ENCODE measurements at regions not wholly inside any gene's neighbourhood (a gene's known extent, or its start where the extent isn't known, plus 50 kb on each side); places are given as distances from the start of the nearest gene placed in this dataset.

DNA sequence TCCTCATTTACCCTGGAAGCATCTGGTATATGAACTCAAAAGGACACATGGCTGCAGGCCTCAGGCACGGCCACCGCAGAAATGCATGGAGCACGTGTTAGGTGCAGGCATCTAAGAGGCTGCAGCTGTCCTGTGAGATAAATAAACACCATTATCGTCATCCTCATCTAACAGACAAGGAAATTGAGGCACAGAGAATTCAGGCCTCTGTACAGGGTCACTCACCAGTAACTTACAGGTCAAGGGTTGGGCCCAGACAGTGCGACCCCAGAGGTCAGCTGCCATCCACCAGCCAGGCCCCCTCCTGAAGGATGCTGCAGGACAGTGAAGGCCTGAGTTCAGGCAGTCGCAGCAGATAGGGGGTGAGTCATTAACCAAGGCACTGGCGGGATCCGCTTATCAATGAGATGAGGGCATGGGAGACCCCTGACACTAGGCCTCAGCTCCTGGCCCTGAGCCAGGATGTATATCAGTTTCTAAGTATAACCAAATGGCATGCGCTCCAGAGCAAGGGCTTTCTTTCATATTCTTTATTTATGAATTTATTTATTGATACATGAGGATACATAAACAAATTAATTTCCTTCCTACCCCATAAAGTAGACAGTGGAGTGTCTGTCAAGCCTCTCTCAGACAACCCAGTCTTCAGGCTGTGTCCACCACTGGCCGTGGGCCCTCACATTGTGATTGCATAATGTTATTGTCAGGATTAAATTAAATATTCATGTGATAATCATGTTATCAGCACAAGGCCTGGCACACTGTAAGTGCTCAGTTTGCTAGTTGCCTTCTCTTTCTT, 316.9 kb downstream of the QKI start:
- Histone ChIP-seq H3K27me3 (ENCODE audit: control insufficient read depth in 2 of 2, insufficient read depth in 2 of 2, low read length in 2 of 2) (peaks cover 2 to 25% of the 10 kb centered on the region in 2 experiments; a peak in 3 of 5 replicates), H3K4me2 (ENCODE audit: insufficient read depth, low read length) (peak overlapping the region; percentile 6; the same call in 1 of the 2 replicates), H3K36me3 (ENCODE audit: control insufficient read depth, insufficient read depth, low read length) (no peaks in the 10 kb centered on the region), H3K27ac (ENCODE audit: extremely low read depth, low read depth, low read length) (no peak overlapping the region), H3K4me3 (no peak overlapping the region), H3K79me2 (ENCODE audit: control insufficient read depth, insufficient read depth, low read length) (no peaks in the 10 kb centered on the region), H3K9me3 (replicated peaks; ENCODE audit: control insufficient read depth, insufficient read depth, low read depth, low read length) (no peaks in the 10 kb centered on the region), H4K20me1 (replicated peaks; ENCODE audit: control insufficient read depth, insufficient read depth, low read length) (peaks cover 8% of the 10 kb centered on the region; the same call in 1 of the 2 replicates), H2AFZ (ENCODE audit: low read depth, low read length) (peak overlapping the region; percentile 1; the same call in 1 of the 2 replicates), H3K9ac (ENCODE audit: insufficient read depth in 1 of 2, low read depth in 2 of 2, low read length in 2 of 2) (no peak overlapping the region; a peak in 1 of 4 replicates), H3K9me1 (ENCODE audit: control insufficient read depth, insufficient read depth, low read length) (no peaks in the 10 kb centered on the region), H3K4me1 (replicated peaks in 1 of 2; ENCODE audit: control insufficient read depth in 2 of 2, insufficient read depth in 2 of 2, low read length in 2 of 2) (peaks cover 22% of the 10 kb centered on the region in 2 experiments; a peak in 4 of 5 replicates)
- in situ Hi-C loops (cut with MboI) = no loop called here
- 11% methylated on average over 10 of the region's 10 CpGs for WGBS (ENCODE audit: insufficient coverage, low coverage, missing lambda C conversion rate)
- CTCF ChIA-PET (ENCODE audit: low intra/inter-chr PET ratio) = no interaction called here
- peak; percentile 79 for FAIRE-seq
- peak; percentile 82 to 89 (median 84) for DNase-seq (ENCODE audit: extremely low read depth in 1 of 4, low spot score in 3 of 4)
- POLR2A ChIA-PET = interaction anchor here (0.9 kb wide), 1 partner anchor 15 kb away, joined by 3 read pairs; no protein-coding TSS in a partner anchor
- ATAC-seq = peak; percentile 58
- BruUV-seq (replicated peaks) = no TSS peak
- intact Hi-C loops (cut with micrococcal nuclease) = no loop called here
- peak; percentile 47; the same call in 1 of the 2 replicates for TF ChIP-seq NCOR1 (IDR thresholded peaks at IDR 0.05)
- TF ChIP-seq, protein P1, sequence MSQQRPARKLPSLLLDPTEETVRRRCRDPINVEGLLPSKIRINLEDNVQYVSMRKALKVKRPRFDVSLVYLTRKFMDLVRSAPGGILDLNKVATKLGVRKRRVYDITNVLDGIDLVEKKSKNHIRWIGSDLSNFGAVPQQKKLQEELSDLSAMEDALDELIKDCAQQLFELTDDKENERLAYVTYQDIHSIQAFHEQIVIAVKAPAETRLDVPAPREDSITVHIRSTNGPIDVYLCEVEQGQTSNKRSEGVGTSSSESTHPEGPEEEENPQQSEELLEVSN (IDR thresholded peaks at IDR 0.05; ENCODE audit: borderline replicate concordance in 1 of 2, extremely low read depth in 1 of 2, insufficient read depth in 1 of 2, insufficient read length in 1 of 2, low read depth in 1 of 2, low read length in 1 of 2, poor library complexity in 1 of 2, severe bottlenecking in 1 of 2) = peak in 1 of 2 experiments; percentile 70
- TF ChIP-seq SMARCB1 (IDR thresholded peaks at IDR 0.05; ENCODE audit: insufficient read length, low read depth) = no peak
- no peak for TF ChIP-seq ZNF384 (IDR thresholded peaks at IDR 0.05; ENCODE audit: low read depth, low read length)
- TF ChIP-seq, protein P2, sequence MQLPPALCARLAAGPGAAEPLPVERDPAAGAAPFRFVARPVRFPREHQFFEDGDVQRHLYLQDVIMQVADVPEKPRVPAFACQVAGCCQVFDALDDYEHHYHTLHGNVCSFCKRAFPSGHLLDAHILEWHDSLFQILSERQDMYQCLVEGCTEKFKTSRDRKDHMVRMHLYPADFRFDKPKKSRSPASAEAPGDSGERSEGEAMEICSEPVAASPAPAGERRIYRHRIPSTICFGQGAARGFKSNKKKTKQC (CRISPR knock-in tag; IDR thresholded peaks at IDR 0.05) = no peak
- TF ChIP-seq TBL1XR1 (IDR thresholded peaks at IDR 0.05; ENCODE audit: low read length in 2 of 2) = no peak
- TF ChIP-seq, protein P3, sequence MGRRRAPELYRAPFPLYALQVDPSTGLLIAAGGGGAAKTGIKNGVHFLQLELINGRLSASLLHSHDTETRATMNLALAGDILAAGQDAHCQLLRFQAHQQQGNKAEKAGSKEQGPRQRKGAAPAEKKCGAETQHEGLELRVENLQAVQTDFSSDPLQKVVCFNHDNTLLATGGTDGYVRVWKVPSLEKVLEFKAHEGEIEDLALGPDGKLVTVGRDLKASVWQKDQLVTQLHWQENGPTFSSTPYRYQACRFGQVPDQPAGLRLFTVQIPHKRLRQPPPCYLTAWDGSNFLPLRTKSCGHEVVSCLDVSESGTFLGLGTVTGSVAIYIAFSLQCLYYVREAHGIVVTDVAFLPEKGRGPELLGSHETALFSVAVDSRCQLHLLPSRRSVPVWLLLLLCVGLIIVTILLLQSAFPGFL (CRISPR knock-in tag; IDR thresholded peaks at IDR 0.05) = no peak
- TF ChIP-seq PCBP2 (IDR thresholded peaks at IDR 0.05; ENCODE audit: low read depth, low read length, poor library complexity, severe bottlenecking) = no peak
- TF ChIP-seq HDAC2 (IDR thresholded peaks at IDR 0.05) = 0 out of 2 replicates have a peak, but pooled peaks have one; percentile 26
- TF ChIP-seq SLC30A9 (CRISPR knock-in tag; IDR thresholded peaks at IDR 0.05) = no peak
- TF ChIP-seq STAT5A (IDR thresholded peaks at IDR 0.05; ENCODE audit: borderline replicate concordance, low read length) = peak; percentile 44; the same call in 1 of the 2 replicates
- TF ChIP-seq, protein P4, sequence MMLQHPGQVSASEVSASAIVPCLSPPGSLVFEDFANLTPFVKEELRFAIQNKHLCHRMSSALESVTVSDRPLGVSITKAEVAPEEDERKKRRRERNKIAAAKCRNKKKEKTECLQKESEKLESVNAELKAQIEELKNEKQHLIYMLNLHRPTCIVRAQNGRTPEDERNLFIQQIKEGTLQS (IDR thresholded peaks at IDR 0.05) = peak; percentile 76
- TF ChIP-seq, protein P4 (CRISPR knock-in tag; conservative IDR thresholded peaks at IDR 0.05) = no peak; the same call in 1 of the 2 replicates
- 0 out of 2 replicates have a peak, but pooled peaks have one; percentile 19 for TF ChIP-seq NR2C2 (CRISPR knock-in tag; IDR thresholded peaks at IDR 0.05)
- TF ChIP-seq NR2C2 (tag; IDR thresholded peaks at IDR 0.05) = no peak
- TF ChIP-seq BACH1 (tag; IDR thresholded peaks at IDR 0.05) = no peak
- TF ChIP-seq GABPB1 (CRISPR knock-in tag; IDR thresholded peaks at IDR 0.05) = 0 out of 2 replicates have a peak, but pooled peaks have one; percentile 19
- no peak for TF ChIP-seq U2AF2 (optimal IDR thresholded peaks at IDR 0.05; ENCODE audit: low read depth, low read length)

Measured in K562 (cell line).